IPS-11a (cell line): ENCODE measurements at regions not wholly inside any gene's neighbourhood (a gene's known extent, or its start where the extent isn't known, plus 50 kb on each side); places are given as distances from the start of the nearest gene placed in this dataset.
"Not testable (repeated sequence)": the region's sequence is repeated elsewhere in the genome, so short reads cannot be mapped to it uniquely, and the experiment has no call there.

Experiments used
- H3K4me3 ChIP-seq: one replicate; pipeline ENCODE4 v1.5.1; 2013; ENCODE audit warnings: low read depth, low read length, control low read depth

DNA sequence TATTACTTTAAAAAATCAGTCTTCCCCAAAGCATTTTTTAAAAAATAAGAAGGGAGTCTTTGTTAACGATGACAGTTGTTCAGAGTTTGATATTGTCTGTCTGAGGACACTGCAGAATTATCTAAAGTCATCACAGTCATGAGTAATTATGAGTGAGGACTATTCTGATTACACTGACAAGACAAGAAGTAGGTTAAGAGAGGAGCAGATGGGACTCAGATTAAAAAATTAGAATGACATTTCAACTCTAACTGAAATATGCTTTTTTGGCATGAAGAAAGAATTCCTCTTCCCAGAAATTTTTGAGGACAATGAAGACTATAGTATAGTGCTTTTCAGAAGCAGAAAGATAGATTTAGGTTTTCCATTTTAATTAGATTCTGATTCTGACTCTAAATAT, 456.5 kb downstream of the EPHA7 start:
- no peak overlapping the region for H3K4me3 ChIP-seq

DNA sequence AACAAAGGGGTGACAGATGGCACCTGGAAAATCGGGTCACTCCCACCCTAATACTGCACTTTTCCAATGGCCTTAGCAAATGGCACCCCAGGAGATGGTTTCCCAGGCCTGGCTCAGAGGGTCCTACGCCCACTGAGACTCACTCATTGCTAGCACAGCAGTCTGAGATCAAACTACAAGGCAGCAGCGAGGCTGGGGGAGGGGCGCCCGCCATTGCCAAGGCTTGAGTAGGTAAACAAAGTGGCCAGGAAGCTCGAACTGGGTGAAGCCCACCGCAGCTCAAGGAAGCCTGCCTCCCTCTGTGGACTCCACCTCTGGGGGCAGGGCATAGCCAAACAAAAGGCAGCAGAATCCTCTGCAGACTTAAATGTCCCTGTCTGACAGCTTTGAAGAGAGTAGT, 467.2 kb downstream of the EPHA7 start:
- not testable (repeated sequence) for H3K4me3 ChIP-seq

GRCh38 chr6:92945799-92946198, 473.6 kb downstream of the EPHA7 start:
- no peak overlapping the region for H3K4me3 ChIP-seq

GRCh38 chr6:92944132-92944531, 475.2 kb downstream of the EPHA7 start:
- no peak overlapping the region for H3K4me3 ChIP-seq

- no peak overlapping the region for H3K4me3 ChIP-seq
These were observed 476.8 kb downstream of the EPHA7 start for GRCh38 chr6:92942549-92942948.

GRCh38 chr6:92934625-92935024, 484.7 kb downstream of the EPHA7 start:
- no peak overlapping the region for H3K4me3 ChIP-seq

GRCh38 chr6:92930171-92930570, 489.2 kb downstream of the EPHA7 start:
- H3K4me3 ChIP-seq, result no peak overlapping the region

DNA sequence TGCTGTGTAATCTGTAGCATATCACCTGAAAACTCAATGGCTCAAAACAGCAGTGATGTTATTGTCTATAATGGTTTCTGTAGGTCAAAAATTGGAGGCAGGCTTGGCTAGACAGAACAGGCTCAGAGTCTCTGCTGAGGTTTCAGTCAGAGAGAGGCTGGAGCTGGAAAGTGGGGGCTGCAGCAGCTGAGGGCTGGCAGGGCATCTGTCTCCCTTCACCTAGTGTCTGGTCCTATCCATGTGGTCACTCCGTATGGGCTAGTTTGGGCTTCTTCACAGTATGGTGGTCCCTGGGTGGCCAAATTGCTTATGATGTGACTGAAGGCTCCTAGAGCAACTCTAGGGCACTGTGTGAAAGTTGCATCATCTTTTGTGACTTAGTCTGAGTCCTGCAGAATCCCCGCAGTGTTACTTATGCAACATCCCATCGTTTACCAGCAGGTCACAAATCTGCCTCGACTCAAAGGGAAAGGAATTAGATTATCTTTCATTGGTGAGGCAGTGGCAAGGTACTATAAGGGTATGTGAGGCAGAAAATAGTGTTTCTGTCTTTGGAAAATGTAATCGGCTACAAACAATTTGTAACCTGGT, 497.0 kb downstream of the EPHA7 start:
- no peak overlapping the region for H3K4me3 ChIP-seq

DNA sequence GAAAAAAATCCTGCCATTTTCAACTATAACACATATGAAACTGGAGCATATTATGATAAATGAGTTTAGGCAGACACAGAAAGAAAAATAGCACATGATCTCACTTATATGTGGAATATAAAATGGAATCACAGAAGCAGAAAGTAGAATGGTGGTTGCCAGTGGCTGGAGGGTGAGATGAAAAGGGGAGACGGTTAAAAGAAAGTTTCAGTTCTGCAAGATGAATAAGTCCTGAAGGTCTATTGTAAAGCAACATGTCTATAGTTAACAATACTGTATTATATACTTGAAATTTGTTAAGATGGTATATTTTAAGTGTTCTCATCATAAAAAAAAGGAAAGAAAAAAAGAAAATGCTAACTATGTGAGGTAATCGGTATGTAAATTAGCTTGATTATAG, 503.9 kb downstream of the EPHA7 start:
- H3K4me3 ChIP-seq, result no peak overlapping the region

- no peak overlapping the region for H3K4me3 ChIP-seq
These were observed 508.1 kb downstream of the EPHA7 start for GRCh38 chr6:92911301-92911700.

- no peak overlapping the region for H3K4me3 ChIP-seq
These were observed 508.7 kb downstream of the EPHA7 start for GRCh38 chr6:92910646-92911045.

DNA sequence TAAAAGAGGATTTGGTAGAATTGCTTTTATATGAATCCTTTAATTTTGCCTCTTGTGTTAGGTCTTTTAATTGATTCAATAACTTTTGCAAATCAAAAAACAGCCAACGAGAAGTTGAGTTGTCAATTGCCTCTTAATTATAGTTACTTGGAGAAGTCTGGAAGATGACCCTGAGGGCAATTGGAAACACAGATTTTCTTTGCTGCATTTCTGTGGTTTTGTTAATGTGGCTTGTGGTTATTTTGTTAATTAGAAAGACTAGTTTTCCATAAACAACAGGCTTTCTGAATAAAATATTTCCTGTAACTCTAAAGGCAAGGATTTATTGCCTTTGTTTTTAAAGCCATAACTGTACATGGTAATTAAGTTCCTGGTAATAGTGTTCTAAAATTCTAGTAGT, 513.0 kb downstream of the EPHA7 start:
- H3K4me3 ChIP-seq, result no peak overlapping the region

- no peak overlapping the region for H3K4me3 ChIP-seq
These were observed 525.6 kb downstream of the EPHA7 start for GRCh38 chr6:92893741-92894140.

DNA sequence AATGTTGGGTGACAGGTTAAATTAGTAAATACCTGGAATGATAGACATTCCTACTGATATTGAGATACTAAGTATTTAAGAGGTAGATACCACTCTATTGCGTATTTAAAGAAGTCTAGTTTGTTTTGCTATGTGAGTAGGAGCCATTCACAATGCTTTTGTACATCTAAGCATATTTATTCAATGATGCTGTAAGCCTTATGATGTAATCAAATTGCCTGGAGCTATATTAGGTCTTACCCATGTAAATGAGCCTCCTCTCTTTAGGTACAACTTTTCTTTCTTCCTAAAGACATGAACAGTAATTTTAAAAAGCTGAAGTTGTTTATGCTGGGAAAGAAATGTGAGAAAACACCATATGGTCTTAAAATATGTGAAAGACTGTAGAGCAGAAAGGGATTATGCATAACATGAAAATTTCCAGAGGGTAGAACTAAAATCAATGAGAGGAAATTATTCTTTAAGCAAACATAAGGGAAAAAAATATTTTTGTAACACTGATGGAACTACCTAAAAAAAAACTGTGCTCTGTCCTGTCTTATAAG, 526.7 kb downstream of the EPHA7 start:
- H3K4me3 ChIP-seq, result no peak overlapping the region

- H3K4me3 ChIP-seq, result no peak overlapping the region
These were observed 531.0 kb downstream of the EPHA7 start for GRCh38 chr6:92888316-92888715.

DNA sequence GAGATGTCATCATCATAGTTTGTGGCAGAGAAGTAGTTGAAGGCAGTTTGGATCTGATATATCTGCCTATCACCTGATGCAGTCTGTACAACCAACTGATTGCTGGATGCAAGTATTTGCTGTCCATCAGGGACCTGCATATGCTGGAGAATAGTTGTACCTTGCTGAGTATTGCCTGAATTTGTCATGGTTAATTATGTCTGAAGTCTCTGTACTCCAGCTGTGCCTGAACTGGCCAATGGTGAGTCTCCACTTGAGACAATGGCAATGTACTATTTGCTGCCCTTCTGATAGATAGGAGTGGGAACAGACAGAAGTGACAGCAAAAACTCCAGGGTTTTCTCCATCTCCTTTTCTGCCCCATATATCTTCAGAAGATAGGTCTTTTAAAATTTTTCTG, 531.5 kb downstream of the EPHA7 start:
- H3K4me3 ChIP-seq, result no peak overlapping the region

- H3K4me3 ChIP-seq, result no peak overlapping the region
These were observed 539.8 kb downstream of the EPHA7 start for GRCh38 chr6:92879526-92879925.

DNA sequence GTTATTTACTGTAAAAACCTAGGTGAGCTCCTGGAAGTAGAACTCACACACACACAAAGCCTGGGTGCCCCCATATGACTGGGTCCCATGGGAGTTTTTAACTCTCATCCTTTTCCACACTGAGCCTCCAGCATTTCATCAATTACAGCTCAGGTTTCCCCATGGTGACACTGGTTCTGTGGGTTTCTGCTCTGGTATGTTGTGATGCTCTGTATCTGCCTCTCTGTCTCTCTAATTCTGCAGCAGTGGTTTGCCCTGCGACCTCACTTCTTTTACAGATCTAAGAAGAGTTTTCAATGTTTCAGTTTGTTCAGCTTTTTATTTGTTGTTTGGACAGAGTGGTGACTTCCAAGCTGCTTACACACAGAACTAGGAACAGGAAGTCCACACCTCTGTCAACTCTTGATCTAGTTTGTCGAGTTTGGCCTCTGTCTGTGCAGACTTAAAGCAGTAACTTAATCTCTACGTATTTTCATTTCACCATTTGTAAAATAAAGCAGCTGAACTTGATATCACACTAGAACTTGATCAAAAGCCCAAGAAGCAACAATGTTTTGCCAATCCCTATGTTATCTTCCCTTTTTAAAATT, 554.3 kb downstream of the EPHA7 start:
- H3K4me3 ChIP-seq, result no peak overlapping the region

DNA sequence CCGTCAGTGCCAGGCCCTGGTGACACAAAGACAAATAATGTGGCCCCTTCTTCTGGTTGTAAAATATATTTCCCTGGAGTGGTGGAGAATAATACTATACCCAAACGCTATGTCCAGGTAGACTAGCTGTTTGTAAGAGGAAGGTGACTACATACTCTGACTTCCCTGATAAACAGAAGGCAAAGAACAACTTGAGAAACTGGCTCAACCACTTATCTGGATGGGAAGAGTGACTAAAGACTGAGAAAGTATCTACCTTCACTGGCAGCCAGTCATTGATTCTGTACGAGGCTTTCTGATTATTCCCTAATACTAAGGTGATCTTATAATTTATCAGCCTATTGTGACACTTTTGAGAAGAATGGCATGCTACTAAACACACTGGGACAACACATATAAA, 569.7 kb downstream of the EPHA7 start:
- H3K4me3 ChIP-seq, result no peak overlapping the region

- H3K4me3 ChIP-seq, result no peak overlapping the region
These were observed 570.5 kb downstream of the EPHA7 start for GRCh38 chr6:92848901-92849300.

DNA sequence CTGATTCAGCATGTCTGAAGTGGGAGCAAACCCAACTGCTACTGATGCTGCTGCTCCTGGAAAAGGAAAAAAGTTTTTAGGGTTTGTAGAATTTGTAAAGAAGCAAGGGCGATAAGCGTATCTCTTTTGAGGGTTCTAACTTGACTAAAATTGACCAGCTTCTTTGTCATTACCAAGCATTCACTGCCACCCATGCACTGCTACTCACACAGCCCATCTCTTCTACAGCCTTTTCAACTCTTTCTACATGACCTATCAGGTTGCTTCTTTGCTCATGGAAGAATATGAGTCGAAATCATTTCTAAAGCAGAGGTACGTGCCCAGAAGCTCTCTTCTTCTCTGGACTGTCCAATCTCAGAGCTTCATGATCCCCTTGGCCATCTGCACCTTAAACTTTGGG, 570.9 kb downstream of the EPHA7 start:
- H3K4me3 ChIP-seq, result no peak overlapping the region

GRCh38 chr6:92847988-92848387, 571.4 kb downstream of the EPHA7 start:
- H3K4me3 ChIP-seq, result no peak overlapping the region
